GM03348 (cell line): ENCODE measurements at regions not wholly inside any gene's neighbourhood (a gene's known extent, or its start where the extent isn't known, plus 50 kb on each side); places are given as distances from the start of the nearest gene placed in this dataset.

ENCODE experiments used
- DNase-seq: peaks from one replicate; pipeline ENCODE4 v3.0.0; 2012; ENCODE audit warnings: low spot score

GRCh38 chr18:24988253-24988840, 363.6 kb downstream of the ZNF521 start:
- no peak for DNase-seq

- no peak for DNase-seq
These were observed 362.0 kb downstream of the ZNF521 start for GRCh38 chr18:24989760-24990593.

- no peak for DNase-seq
These were observed 361.3 kb downstream of the ZNF521 start for GRCh38 chr18:24990671-24991134.

- DNase-seq, result no peak
These were observed 360.6 kb downstream of the ZNF521 start for GRCh38 chr18:24991141-24992060.

GRCh38 chr18:24992491-24992890, 359.5 kb downstream of the ZNF521 start:
- no peak for DNase-seq

- no peak for DNase-seq
These were observed 358.3 kb downstream of the ZNF521 start for GRCh38 chr18:24993628-24994027.

GRCh38 chr18:24995056-24995455, 356.9 kb downstream of the ZNF521 start:
- no peak for DNase-seq

- DNase-seq, result no peak
These were observed 356.2 kb downstream of the ZNF521 start for GRCh38 chr18:24995755-24996154.

- no peak for DNase-seq
These were observed 352.2 kb downstream of the ZNF521 start for GRCh38 chr18:24999650-25000267.

GRCh38 chr18:25001803-25002202, 350.2 kb downstream of the ZNF521 start:
- no peak for DNase-seq

- DNase-seq, result no peak
These were observed 346.2 kb downstream of the ZNF521 start for GRCh38 chr18:25005541-25006403.

GRCh38 chr18:25010623-25011374, 341.2 kb downstream of the ZNF521 start:
- DNase-seq, result no peak
